ENCODE measurements at regions not wholly inside any gene's neighbourhood (a gene's known extent, or its start where the extent isn't known, plus 50 kb on each side); places are given as distances from the start of the nearest gene placed in this dataset.

DNA sequence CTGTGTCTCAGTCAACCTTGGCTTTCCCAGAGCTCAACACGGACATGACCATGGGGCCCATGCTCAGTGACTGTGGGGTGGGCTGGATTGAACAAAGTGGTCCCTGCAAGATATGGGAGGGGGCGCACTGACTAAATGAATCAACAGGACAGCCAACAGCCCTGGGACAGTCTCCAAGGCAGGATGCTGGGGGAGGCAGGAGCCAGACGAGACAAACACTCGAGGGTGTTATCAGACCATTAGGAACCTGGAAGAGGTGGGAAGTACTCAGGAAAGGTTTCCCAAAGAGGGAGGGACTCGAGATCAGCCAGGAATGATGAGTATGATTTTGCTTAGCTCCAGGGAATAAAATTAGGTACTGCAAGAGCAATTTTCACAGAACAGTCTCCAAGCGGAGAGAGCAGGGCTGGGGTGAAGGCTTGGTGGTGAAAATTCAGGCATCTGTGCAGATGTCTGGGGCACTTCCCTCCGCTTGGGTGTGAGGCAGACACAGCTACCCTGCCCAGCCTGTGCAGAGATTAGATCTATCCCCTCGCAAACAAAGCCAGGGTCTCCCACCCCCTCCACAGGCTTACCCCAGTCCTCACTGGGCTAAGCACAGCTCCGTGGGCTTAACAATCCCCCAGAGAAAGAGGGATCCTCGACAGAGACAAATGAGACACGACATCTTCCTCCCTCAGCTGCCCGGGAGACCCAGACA is 261.1 kb upstream of the ZMIZ1 start:
- DNase-seq (ENCODE audit: low read depth) = no peak

DNA sequence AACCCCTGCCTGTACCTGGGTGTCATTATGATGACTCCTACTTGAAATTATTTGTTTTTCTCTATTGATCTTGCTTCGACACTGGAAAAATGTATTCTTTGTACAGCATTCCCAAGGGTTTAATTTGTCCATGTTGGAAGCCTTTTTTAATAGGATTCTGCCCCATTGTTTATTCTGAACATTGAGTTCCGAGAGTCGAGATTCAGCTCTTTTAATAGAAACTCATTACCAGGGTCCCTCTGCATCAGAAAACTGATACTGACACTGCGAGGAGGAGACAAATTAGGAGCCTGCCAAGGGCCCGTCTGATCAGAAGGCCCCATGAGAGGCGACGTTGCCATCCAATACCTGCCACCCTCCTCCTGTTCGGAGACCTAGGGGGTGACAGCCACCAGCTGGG is 260.5 kb upstream of the ZMIZ1 start:
- H3K4me3 ChIP-seq (ENCODE audit: low read depth, low read length) = no peak overlapping the region
- no peak for DNase-seq (ENCODE audit: low read depth)
- TF ChIP-seq, protein P1, sequence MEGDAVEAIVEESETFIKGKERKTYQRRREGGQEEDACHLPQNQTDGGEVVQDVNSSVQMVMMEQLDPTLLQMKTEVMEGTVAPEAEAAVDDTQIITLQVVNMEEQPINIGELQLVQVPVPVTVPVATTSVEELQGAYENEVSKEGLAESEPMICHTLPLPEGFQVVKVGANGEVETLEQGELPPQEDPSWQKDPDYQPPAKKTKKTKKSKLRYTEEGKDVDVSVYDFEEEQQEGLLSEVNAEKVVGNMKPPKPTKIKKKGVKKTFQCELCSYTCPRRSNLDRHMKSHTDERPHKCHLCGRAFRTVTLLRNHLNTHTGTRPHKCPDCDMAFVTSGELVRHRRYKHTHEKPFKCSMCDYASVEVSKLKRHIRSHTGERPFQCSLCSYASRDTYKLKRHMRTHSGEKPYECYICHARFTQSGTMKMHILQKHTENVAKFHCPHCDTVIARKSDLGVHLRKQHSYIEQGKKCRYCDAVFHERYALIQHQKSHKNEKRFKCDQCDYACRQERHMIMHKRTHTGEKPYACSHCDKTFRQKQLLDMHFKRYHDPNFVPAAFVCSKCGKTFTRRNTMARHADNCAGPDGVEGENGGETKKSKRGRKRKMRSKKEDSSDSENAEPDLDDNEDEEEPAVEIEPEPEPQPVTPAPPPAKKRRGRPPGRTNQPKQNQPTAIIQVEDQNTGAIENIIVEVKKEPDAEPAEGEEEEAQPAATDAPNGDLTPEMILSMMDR (IDR thresholded peaks at IDR 0.05; ENCODE audit: insufficient read depth, low read depth, low read length, missing control alignments) = no peak

More for the DNA sequence above, 261.1 kb upstream of the ZMIZ1 start:
- no peak overlapping the region for H3K4me3 ChIP-seq (ENCODE audit: low read depth, low read length)
- TF ChIP-seq, protein P1 (IDR thresholded peaks at IDR 0.05; ENCODE audit: insufficient read depth, low read depth, low read length, missing control alignments) = no peak

DNA sequence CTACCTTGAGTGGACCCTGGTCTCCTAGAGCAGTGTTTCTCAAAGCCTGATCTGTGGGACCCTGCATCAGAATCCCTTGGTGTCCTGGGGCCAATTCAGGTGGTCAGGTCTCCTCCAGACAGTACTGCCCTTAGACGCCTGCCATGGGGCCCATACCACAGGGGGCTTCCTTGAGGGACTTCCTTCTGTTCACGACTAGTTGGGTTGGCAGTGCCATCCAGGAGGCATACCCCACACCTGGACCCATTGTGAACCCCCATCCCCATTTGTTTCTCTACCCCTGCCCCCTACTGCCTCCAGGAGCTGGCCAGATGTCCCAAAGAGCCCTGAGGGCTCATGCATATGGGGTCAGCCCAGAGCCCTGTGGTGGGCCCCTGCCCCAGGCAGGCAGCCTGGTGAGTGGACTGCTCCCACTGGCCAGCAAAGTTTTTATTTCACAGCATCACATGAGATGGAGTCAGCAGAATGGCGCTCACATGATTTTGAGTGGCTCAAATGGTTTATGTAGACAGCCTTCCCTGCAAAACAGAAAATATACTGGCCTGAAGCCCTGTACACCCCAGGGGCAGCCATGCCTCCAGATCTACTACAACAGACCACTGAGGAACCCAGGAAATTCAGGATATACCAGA is 259.9 kb upstream of the ZMIZ1 start:
- TF ChIP-seq, protein P1 (IDR thresholded peaks at IDR 0.05; ENCODE audit: insufficient read depth, low read depth, low read length, missing control alignments) = no peak
- H3K4me3 ChIP-seq (ENCODE audit: low read depth, low read length) = no peak overlapping the region
- no peak for DNase-seq (ENCODE audit: low read depth)

DNA sequence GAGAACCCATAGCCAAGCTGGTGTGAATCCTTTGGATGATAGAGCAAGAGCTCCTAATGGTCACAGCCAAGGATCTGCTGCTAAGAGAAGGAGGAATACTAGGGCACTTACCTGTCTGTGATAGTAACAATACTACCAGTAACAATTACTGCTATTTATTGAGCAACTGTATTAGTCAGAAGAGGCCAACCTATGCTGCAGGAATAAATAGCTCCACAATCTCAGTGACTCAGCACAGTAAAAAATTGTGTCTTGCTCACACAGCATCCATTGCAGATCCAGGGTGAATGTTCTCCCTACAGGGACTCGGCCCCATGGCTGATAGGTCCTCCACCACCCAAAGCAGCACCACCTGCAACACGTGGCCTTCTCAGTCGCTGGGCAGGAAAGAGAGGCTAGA is 257.6 kb upstream of the ZMIZ1 start:
- TF ChIP-seq, protein P1 (IDR thresholded peaks at IDR 0.05; ENCODE audit: insufficient read depth, low read depth, low read length, missing control alignments) = no peak
- no peak for DNase-seq (ENCODE audit: low read depth)
- no peak overlapping the region for H3K4me3 ChIP-seq (ENCODE audit: low read depth, low read length)

DNA sequence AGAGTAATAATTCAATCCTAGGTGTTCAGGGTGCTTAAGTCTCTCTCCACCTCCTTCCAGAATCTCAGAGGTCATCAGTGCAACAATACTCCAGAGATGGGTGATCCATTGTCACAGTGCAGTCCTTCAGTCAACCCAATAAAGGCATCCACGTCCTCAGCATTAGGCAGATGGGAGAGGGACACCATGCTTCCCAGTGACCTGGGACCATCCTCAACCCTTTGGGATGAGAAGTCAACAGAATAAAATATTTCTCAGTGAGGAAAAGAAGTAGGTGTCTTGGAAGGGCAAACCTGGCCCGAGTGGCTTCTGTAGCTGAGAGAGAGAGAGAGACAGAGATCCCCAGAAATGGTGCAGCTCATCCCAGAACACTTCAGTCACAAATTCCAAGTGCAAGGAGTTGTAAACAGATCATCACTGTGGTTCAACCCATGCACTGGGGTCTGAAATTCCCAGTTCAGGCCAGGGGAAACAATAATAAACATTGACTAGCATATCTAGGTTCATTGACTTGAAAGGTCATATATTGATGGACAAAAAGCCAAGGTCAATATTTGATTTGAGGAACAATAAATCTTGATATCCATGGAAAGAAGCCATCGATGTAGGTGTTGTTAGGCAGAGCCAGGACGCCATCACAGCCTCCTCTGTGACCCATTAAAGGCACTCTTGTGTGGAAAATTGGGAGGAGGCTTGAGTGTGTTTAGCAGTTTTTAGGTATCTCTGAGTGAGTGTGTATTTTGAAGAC is 256.0 kb upstream of the ZMIZ1 start:
- TF ChIP-seq, protein P1 (IDR thresholded peaks at IDR 0.05; ENCODE audit: insufficient read depth, low read depth, low read length, missing control alignments) = no peak
- H3K4me3 ChIP-seq (ENCODE audit: low read depth, low read length) = no peak overlapping the region
- no peak for DNase-seq (ENCODE audit: low read depth)

DNA sequence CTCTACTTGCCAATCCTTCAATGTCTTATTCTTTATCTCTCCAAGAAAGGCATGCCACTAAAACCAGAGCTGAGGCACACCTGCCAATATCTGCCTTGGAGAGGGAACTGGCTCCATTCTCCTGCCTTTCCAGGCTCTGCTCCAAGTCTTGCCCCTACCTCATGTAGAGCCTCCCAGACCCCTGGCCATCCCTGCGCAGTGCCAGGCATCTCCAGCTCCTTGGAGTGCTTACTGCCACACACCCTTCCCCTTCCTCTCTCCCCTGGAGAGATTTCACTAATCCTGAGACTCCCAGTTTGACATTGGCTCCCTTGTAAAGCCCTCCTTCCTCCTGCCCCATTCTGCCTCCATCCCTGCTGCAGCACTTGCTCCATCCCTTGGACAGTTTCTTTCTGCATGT is 255.2 kb upstream of the ZMIZ1 start:
- H3K4me3 ChIP-seq (ENCODE audit: low read depth, low read length) = no peak overlapping the region
- TF ChIP-seq, protein P1 (IDR thresholded peaks at IDR 0.05; ENCODE audit: insufficient read depth, low read depth, low read length, missing control alignments) = no peak
- no peak for DNase-seq (ENCODE audit: low read depth)

Measured in GM12865 (cell line).